H9 (cell line): ENCODE measurements at regions not wholly inside any gene's neighbourhood (a gene's known extent, or its start where the extent isn't known, plus 50 kb on each side); places are given as distances from the start of the nearest gene placed in this dataset.

ENCODE experiments used
- DNase-seq: peaks from one replicate; pipeline ENCODE4 v3.0.0-alpha.2; 2017
- H2AFZ ChIP-seq: one replicate; pipeline ENCODE4 v1.6.1; 2013; ENCODE audit warnings: mild to moderate bottlenecking, low read length, control low read depth, moderate library complexity
- H2AK5ac ChIP-seq: 2 replicates; pipeline ENCODE4 v1.6.1; 2013; ENCODE audit warnings: low read length, control low read depth, mixed read lengths; ENCODE audit not compliant: insufficient read length
- H2BK120ac ChIP-seq: one replicate; pipeline ENCODE4 v1.6.1; 2013; ENCODE audit warnings: low read depth, mild to moderate bottlenecking, low read length, control low read depth, inconsistent platforms; ENCODE audit not compliant: poor library complexity, severe bottlenecking
- H2BK12ac ChIP-seq: 2 replicates; pipeline ENCODE4 v1.6.1; 2013; ENCODE audit warnings: low read length, control low read depth, mixed read lengths, low read depth; ENCODE audit not compliant: insufficient read length
- H2BK15ac ChIP-seq: 2 replicates; pipeline ENCODE4 v1.6.1; 2013; ENCODE audit warnings: low read depth, low read length, control low read depth
- H2BK20ac ChIP-seq: one replicate; pipeline ENCODE4 v1.6.1; 2013; ENCODE audit warnings: low read depth, mild to moderate bottlenecking, low read length, control low read depth, inconsistent platforms; ENCODE audit not compliant: poor library complexity, severe bottlenecking
- H2BK5ac ChIP-seq: 2 replicates; pipeline ENCODE4 v1.6.1; 2013; ENCODE audit warnings: low read length, control low read depth, mixed read lengths; ENCODE audit not compliant: insufficient read length
- H3K14ac ChIP-seq: 2 replicates; pipeline ENCODE4 v1.6.1; 2013; ENCODE audit warnings: low read length, control low read depth; ENCODE audit not compliant: insufficient read depth
- H3K18ac ChIP-seq: 2 replicates; pipeline ENCODE4 v1.6.1; 2013; ENCODE audit warnings: low read depth, mild to moderate bottlenecking, mixed read lengths, low read length, control low read depth; ENCODE audit not compliant: insufficient read length
- H3K23ac ChIP-seq: 2 replicates; pipeline ENCODE4 v1.6.1; 2013; ENCODE audit warnings: low read length, control low read depth, mixed read lengths, low read depth; ENCODE audit not compliant: insufficient read length
- H3K23me2 ChIP-seq: 2 replicates; pipeline ENCODE4 v1.6.1; 2013; ENCODE audit warnings: low read depth, mild to moderate bottlenecking, mixed read lengths, low read length, control low read depth; ENCODE audit not compliant: insufficient read length, poor library complexity, severe bottlenecking
- H3K27ac ChIP-seq: 2 replicates; pipeline ENCODE4 v1.5.1; 2013; ENCODE audit warnings: low read length, control low read depth, mixed read lengths, low read depth; ENCODE audit not compliant: insufficient read length
- H3K27me3 ChIP-seq: 2 replicates; pipeline ENCODE4 v1.6.1; 2013; ENCODE audit warnings: low read length, control low read depth, inconsistent platforms; ENCODE audit not compliant: insufficient read depth
- H3K4ac ChIP-seq: 2 replicates; pipeline ENCODE4 v1.6.1; 2013; ENCODE audit warnings: low read depth, mild to moderate bottlenecking, control low read depth, inconsistent platforms, low read length, moderate library complexity
- H3K4me1 ChIP-seq: 2 replicates; pipeline ENCODE4 v1.6.1; 2013; ENCODE audit warnings: low read length, control low read depth, inconsistent platforms; ENCODE audit not compliant: insufficient read depth
- H3K4me2 ChIP-seq: 2 replicates; pipeline ENCODE4 v1.6.1; 2013; ENCODE audit warnings: low read length, control low read depth, mixed read lengths; ENCODE audit not compliant: insufficient read length, insufficient read depth
- H3K56ac ChIP-seq: 2 replicates; pipeline ENCODE4 v1.6.1; 2013; ENCODE audit warnings: low read depth, mild to moderate bottlenecking, mixed read lengths, low read length, control low read depth; ENCODE audit not compliant: insufficient read length
- H3K79me1 ChIP-seq: 2 replicates; pipeline ENCODE4 v1.6.1; 2013; ENCODE audit warnings: low read depth, mild to moderate bottlenecking, moderate library complexity, low read length, control low read depth, inconsistent platforms; ENCODE audit not compliant: insufficient read depth, poor library complexity, severe bottlenecking
- H3K79me2 ChIP-seq: 2 replicates; pipeline ENCODE4 v1.6.1; 2013; ENCODE audit warnings: low read length, control low read depth, inconsistent platforms; ENCODE audit not compliant: insufficient read depth
- H3K9ac ChIP-seq: 2 replicates; pipeline ENCODE4 v1.6.1; 2013; ENCODE audit warnings: low read length, control low read depth, mixed read lengths; ENCODE audit not compliant: insufficient read length; ENCODE audit errors: extremely low read depth
- H3K9me3 ChIP-seq: one replicate; pipeline ENCODE4 v1.6.1; 2013; ENCODE audit warnings: low read depth, low read length, inconsistent platforms; ENCODE audit not compliant: control insufficient read depth
- H3T11ph ChIP-seq: one replicate; pipeline ENCODE4 v1.6.1; 2013; ENCODE audit warnings: mild to moderate bottlenecking, low read length, control low read depth, inconsistent platforms
- H4K20me1 ChIP-seq: one replicate; pipeline ENCODE4 v1.6.1; 2013; ENCODE audit not compliant: control insufficient read depth, insufficient read length, insufficient read depth
- H4K5ac ChIP-seq: 2 replicates; pipeline ENCODE4 v1.6.1; 2013; ENCODE audit warnings: low read depth, mild to moderate bottlenecking, mixed read lengths, low read length, control low read depth; ENCODE audit not compliant: insufficient read length
- H4K8ac ChIP-seq: replicated peaks from 2 replicates; pipeline ENCODE4 v1.6.1; 2013; ENCODE audit warnings: low read length, control low read depth, mixed read lengths, low read depth; ENCODE audit not compliant: insufficient read length
- H4K91ac ChIP-seq: 2 replicates; pipeline ENCODE4 v1.6.1; 2013; ENCODE audit warnings: low read depth, mild to moderate bottlenecking, moderate library complexity, mixed read lengths, low read length, control low read depth; ENCODE audit not compliant: insufficient read length
- H3K27ac Mint-ChIP-seq, 3 experiments: 2 replicates in 2 of 3; 3 replicates in 1 of 3; pipeline ENCODE4 v1.8.0; 2020 to 2021; ENCODE audit warnings: mixed read lengths in 3 of 3, mild to moderate bottlenecking in 1 of 3, moderate library complexity in 1 of 3
- H3K27me3 Mint-ChIP-seq: 2 replicates; pipeline ENCODE4 v1.8.0; 2021; ENCODE audit warnings: low read depth, mild to moderate bottlenecking, moderate library complexity, mixed read lengths
- H3K36me3 Mint-ChIP-seq, 3 experiments: 2 replicates in 2 of 3; 3 replicates in 1 of 3; pipeline ENCODE4 v1.8.0; 2020 to 2021; ENCODE audit warnings: low read depth in 3 of 3, mixed read lengths in 3 of 3; ENCODE audit not compliant: insufficient read depth in 1 of 3
- H3K4me1 Mint-ChIP-seq, 2 experiments: 2 replicates each; pipeline ENCODE4 v1.8.0; 2020; ENCODE audit warnings: mixed read lengths in 2 of 2
- H3K4me3 Mint-ChIP-seq, 2 experiments: 2 replicates in 1 of 2; 3 replicates in 1 of 2; pipeline ENCODE4 v1.8.0; 2020 to 2021; ENCODE audit warnings: mild to moderate bottlenecking in 2 of 2, mixed read lengths in 2 of 2, moderate library complexity in 1 of 2
- H3K9me3 Mint-ChIP-seq, 2 experiments: 2 replicates in 1 of 2; 3 replicates in 1 of 2; pipeline ENCODE4 v1.8.0; 2020; ENCODE audit warnings: mild to moderate bottlenecking in 2 of 2, mixed read lengths in 2 of 2, moderate library complexity in 1 of 2
- WGBS: extraction: QIAGEN DNeasy Blood & Tissue Kit; methylation state at CpG from one replicate; pipeline ENCODE4 v1.1.7; 2013; ENCODE audit warnings: missing lambda C conversion rate, low lambda C conversion rate, mixed read lengths; ENCODE audit not compliant: insufficient read length; ENCODE audit errors: extremely low coverage; 5-methylcytosine and 5-hydroxymethylcytosine counted together
- TF ChIP-seq, protein P1 (sequence below): fragments of 200-600 bp; sonication (generic); conservative IDR thresholded peaks from 3 replicates; pipeline ENCODE4 v1.8.0; 2021; ENCODE audit warnings: antibody characterized with exemption, mild to moderate bottlenecking

DNA sequence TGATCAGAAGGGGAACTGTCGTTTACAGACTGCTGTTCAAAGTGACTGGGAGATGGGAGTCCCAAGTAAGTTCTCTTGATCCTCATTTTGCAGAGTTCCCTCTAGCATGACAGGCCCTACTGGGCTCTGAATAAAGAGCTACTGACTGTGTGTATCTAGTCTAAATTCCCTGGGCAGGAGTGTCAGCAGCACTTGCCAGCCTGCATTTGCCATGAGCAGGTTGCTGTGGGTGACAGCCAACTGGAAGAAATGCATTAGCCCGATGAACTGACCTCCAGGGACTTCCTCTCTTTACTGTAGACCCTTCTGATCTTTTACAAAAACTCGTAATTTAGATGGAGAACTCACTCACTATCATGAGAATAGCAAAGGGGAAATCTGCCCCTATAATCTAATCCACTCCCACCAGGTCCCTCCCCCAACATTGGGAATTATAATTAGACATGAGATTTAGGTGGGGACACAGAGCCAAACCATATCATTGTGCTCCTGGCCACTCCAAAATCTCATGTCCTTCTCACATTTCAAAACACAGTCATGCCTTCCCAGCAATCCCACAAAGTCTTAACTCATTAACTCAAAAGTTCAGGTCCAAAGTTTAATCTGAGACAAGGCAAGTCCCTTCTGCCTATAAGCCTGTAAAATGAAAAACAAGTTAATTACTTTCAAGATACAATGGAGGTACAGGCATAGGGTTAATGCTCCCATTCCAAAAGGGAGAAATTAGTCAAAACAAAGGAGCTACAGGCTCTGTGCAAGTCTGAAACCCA, 78.9 kb upstream of the CXCL14 start:
- Histone ChIP-seq H3K9ac (no peak overlapping the region), H2BK15ac (no peak overlapping the region), H2BK5ac (no peak overlapping the region), H2BK20ac (no peak overlapping the region), H4K20me1 (peaks cover 2% of the 10 kb centered on the region), H4K91ac (no peak overlapping the region), H3K23ac (no peak overlapping the region), H3K27ac (no peak overlapping the region), H2BK120ac (no peak overlapping the region), H2BK12ac (no peak overlapping the region), H3K18ac (no peak overlapping the region), H3K56ac (no peak overlapping the region), H2AK5ac (no peak overlapping the region), H4K5ac (no peak overlapping the region), H3K4ac (no peak overlapping the region), H3K79me2 (no peaks in the 10 kb centered on the region), H3K4me1 (no peaks in the 10 kb centered on the region), H3K4me2 (no peak overlapping the region), H3K79me1 (no peaks in the 10 kb centered on the region), H3T11ph (no peak overlapping the region), H3K14ac (no peak overlapping the region), H3K23me2 (no peaks in the 10 kb centered on the region), H3K27me3 (no peaks in the 10 kb centered on the region), H4K8ac (no peak overlapping the region), H2AFZ (no peak overlapping the region), H3K9me3 (no peaks in the 10 kb centered on the region)
- WGBS, result no CpG with 5 or more reads among the region's 3 CpGs
- peaks cover 11 to 18% of the 10 kb centered on the region in 2 experiments for H3K4me1 Mint-ChIP-seq
- TF ChIP-seq, protein P1, sequence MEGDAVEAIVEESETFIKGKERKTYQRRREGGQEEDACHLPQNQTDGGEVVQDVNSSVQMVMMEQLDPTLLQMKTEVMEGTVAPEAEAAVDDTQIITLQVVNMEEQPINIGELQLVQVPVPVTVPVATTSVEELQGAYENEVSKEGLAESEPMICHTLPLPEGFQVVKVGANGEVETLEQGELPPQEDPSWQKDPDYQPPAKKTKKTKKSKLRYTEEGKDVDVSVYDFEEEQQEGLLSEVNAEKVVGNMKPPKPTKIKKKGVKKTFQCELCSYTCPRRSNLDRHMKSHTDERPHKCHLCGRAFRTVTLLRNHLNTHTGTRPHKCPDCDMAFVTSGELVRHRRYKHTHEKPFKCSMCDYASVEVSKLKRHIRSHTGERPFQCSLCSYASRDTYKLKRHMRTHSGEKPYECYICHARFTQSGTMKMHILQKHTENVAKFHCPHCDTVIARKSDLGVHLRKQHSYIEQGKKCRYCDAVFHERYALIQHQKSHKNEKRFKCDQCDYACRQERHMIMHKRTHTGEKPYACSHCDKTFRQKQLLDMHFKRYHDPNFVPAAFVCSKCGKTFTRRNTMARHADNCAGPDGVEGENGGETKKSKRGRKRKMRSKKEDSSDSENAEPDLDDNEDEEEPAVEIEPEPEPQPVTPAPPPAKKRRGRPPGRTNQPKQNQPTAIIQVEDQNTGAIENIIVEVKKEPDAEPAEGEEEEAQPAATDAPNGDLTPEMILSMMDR, result no peak
- H3K36me3 Mint-ChIP-seq, result peaks cover 11 to 14% (median 11%) of the 10 kb centered on the region in 3 experiments; a peak in 6 of 7 replicates
- H3K27ac Mint-ChIP-seq, result no peak overlapping the region; a peak in 1 of 7 replicates
- no peak for DNase-seq
- H3K4me3 Mint-ChIP-seq, result no peak overlapping the region
- peaks cover 10% of the 10 kb centered on the region for H3K27me3 Mint-ChIP-seq
- peaks cover 13% of the 10 kb centered on the region in 2 experiments for H3K9me3 Mint-ChIP-seq
